IMR-90 (cell line): ENCODE measurements at regions not wholly inside any gene's neighbourhood (a gene's known extent, or its start where the extent isn't known, plus 50 kb on each side); places are given as distances from the start of the nearest gene placed in this dataset.

Source experiments
- ATAC-seq: fragments of 200-7000 bp; cut with Tn5 transposase; 2 replicates; pipeline ENCODE4 v1.9.1; 2020; ENCODE audit warnings: low read depth, mild to moderate bottlenecking, moderate library complexity
- BruUV-seq: library from RNA; stranded (reverse); fragments of 400-500 nt; replicated peaks from 2 replicates; lab custom pipeline; 2021; lab: Mats Ljungman, UMichigan
- CTCF ChIA-PET: fragments of 300-600 bp; formaldehyde crosslinking; extraction: SDS; loops from one replicate; lab custom pipeline; 2021; ENCODE audit warnings: antibody characterized with exemption; lab: Yijun Ruan, JAX
- POLR2A ChIA-PET: fragments of 300-600 bp; sonication (Branson Sonifier 250); formaldehyde crosslinking; loops from one replicate; lab custom pipeline; 2022; ENCODE audit warnings: antibody characterized with exemption; ENCODE audit not compliant: unreplicated experiment; lab: Charles Lee
- DNase-seq: peaks from one replicate; pipeline ENCODE4 v3.0.0; 2013
- H2AFZ ChIP-seq: replicated peaks from 2 replicates; pipeline ENCODE3; 2013; ENCODE audit warnings: low read length, mild to moderate bottlenecking; ENCODE audit not compliant: poor library complexity
- H2AK5ac ChIP-seq: 2 replicates; pipeline ENCODE4 v1.6.1; 2013; ENCODE audit warnings: low read depth, low read length, inconsistent platforms
- H2AK9ac ChIP-seq: replicated peaks from 2 replicates; pipeline ENCODE3; 2013; ENCODE audit warnings: mild to moderate bottlenecking, low read depth, low read length, moderate library complexity; ENCODE audit not compliant: poor library complexity
- H2BK120ac ChIP-seq: 2 replicates; pipeline ENCODE4 v1.6.1; 2013; ENCODE audit warnings: low read depth, low read length, inconsistent platforms
- H2BK15ac ChIP-seq: 3 replicates; pipeline ENCODE4 v1.6.1; 2013; ENCODE audit warnings: low read depth, low read length, inconsistent platforms
- H2BK20ac ChIP-seq: 2 replicates; pipeline ENCODE4 v1.6.1; 2013; ENCODE audit warnings: low read depth, mild to moderate bottlenecking, inconsistent platforms, low read length, moderate library complexity
- H2BK5ac ChIP-seq: 2 replicates; pipeline ENCODE4 v1.6.1; 2013; ENCODE audit warnings: mild to moderate bottlenecking, low read depth, low read length, inconsistent platforms; ENCODE audit not compliant: poor library complexity, severe bottlenecking
- H3K14ac ChIP-seq: replicated peaks from 2 replicates; pipeline ENCODE4 v1.6.1; 2013; ENCODE audit warnings: low read depth, low read length, inconsistent platforms
- H3K18ac ChIP-seq: 2 replicates; pipeline ENCODE4 v1.6.1; 2013; ENCODE audit warnings: low read depth, low read length, control low read depth
- H3K23ac ChIP-seq: 2 replicates; pipeline ENCODE4 v1.6.1; 2013; ENCODE audit warnings: low read depth, low read length, inconsistent platforms
- H3K27ac ChIP-seq: 2 replicates; pipeline ENCODE4 v1.5.1; 2013; ENCODE audit warnings: mild to moderate bottlenecking, control low read depth, low read length; ENCODE audit not compliant: insufficient read depth
- H3K27me3 ChIP-seq: 2 replicates; pipeline ENCODE4 v1.6.1; 2013; ENCODE audit warnings: low read length; ENCODE audit not compliant: control insufficient read depth, insufficient read depth
- H3K36me3 ChIP-seq: 2 replicates; pipeline ENCODE4 v1.6.1; 2013; ENCODE audit warnings: low read length, mixed read lengths; ENCODE audit not compliant: control insufficient read depth, insufficient read depth
- H3K4ac ChIP-seq: 2 replicates; pipeline ENCODE4 v1.6.1; 2013; ENCODE audit warnings: low read depth, low read length, inconsistent platforms
- H3K4me1 ChIP-seq: 2 replicates; pipeline ENCODE4 v1.6.1; 2013; ENCODE audit warnings: low read length, mixed read lengths; ENCODE audit not compliant: control insufficient read depth, insufficient read depth
- H3K4me2 ChIP-seq: 2 replicates; pipeline ENCODE4 v1.6.1; 2013; ENCODE audit warnings: low read depth, mild to moderate bottlenecking, control low read depth, low read length, moderate library complexity
- H3K4me3 ChIP-seq: 2 replicates; pipeline ENCODE4 v1.5.1; 2013; ENCODE audit warnings: low read depth, mild to moderate bottlenecking, control low read depth, low read length, moderate library complexity; ENCODE audit not compliant: insufficient read depth
- H3K56ac ChIP-seq: 2 replicates; pipeline ENCODE4 v1.6.1; 2013; ENCODE audit warnings: low read length, inconsistent platforms; ENCODE audit not compliant: insufficient read depth; ENCODE audit errors: extremely low read depth
- H3K79me1 ChIP-seq, 2 experiments: 2 replicates each; pipeline ENCODE4 v1.6.1; 2013; ENCODE audit warnings: low read length in 2 of 2, inconsistent platforms in 1 of 2, low read depth in 1 of 2
- H3K9ac ChIP-seq: 2 replicates; pipeline ENCODE4 v1.6.1; 2013; ENCODE audit warnings: low read depth, low read length, control low read depth
- H3K9me1 ChIP-seq: 2 replicates; pipeline ENCODE4 v1.6.1; 2013; ENCODE audit warnings: low read length, inconsistent platforms; ENCODE audit not compliant: insufficient read depth
- H3K9me3 ChIP-seq: 2 replicates; pipeline ENCODE4 v1.6.1; 2013; ENCODE audit warnings: low read length; ENCODE audit not compliant: control insufficient read depth, insufficient read depth
- H4K20me1 ChIP-seq: 2 replicates; pipeline ENCODE4 v1.6.1; 2013; ENCODE audit warnings: low read length, inconsistent platforms; ENCODE audit not compliant: insufficient read depth
- H4K5ac ChIP-seq: 2 replicates; pipeline ENCODE4 v1.6.1; 2013; ENCODE audit warnings: mild to moderate bottlenecking, low read depth, low read length, control low read depth
- H4K8ac ChIP-seq, 2 experiments: 2 replicates each; pipeline ENCODE4 v1.6.1; 2013; ENCODE audit warnings: low read depth in 2 of 2, low read length in 2 of 2, control low read depth in 1 of 2, inconsistent platforms in 1 of 2
- H4K91ac ChIP-seq: 2 replicates; pipeline ENCODE4 v1.6.1; 2013; ENCODE audit warnings: low read depth, low read length, inconsistent platforms; ENCODE audit not compliant: insufficient read depth
- CEBPB ChIP-seq: IDR thresholded peaks from 2 replicates; pipeline ENCODE4 v1.6.1; 2012; ENCODE audit warnings: low read depth, low read length, improper control_type of control experiment
- ELK1 ChIP-seq: fragments of 150-350 bp; IDR thresholded peaks from 2 replicates; pipeline ENCODE4 v1.6.1; 2016; ENCODE audit warnings: low read depth, mild to moderate bottlenecking, low read length, moderate library complexity, borderline replicate concordance
- FOS ChIP-seq: fragments of 150-350 bp; IDR thresholded peaks from 2 replicates; pipeline ENCODE4 v1.6.1; 2016; ENCODE audit warnings: low read depth, low read length
- MAZ ChIP-seq: IDR thresholded peaks from 2 replicates; pipeline ENCODE4 v1.6.1; 2012; ENCODE audit warnings: low read depth, mild to moderate bottlenecking, low read length, improper control_type of control experiment, moderate library complexity, borderline replicate concordance
- MXI1 ChIP-seq: IDR thresholded peaks from 2 replicates; pipeline ENCODE4 v1.6.1; 2012; ENCODE audit warnings: low read depth, mild to moderate bottlenecking, low read length, moderate library complexity, borderline replicate concordance
- NFE2L2 ChIP-seq: fragments of 150-350 bp; IDR thresholded peaks from 2 replicates; pipeline ENCODE4 v1.6.1; 2016; ENCODE audit warnings: low read depth, mild to moderate bottlenecking, low read length
- POLR2A ChIP-seq: IDR thresholded peaks from 2 replicates; pipeline ENCODE4 v1.6.1; 2012; ENCODE audit warnings: mild to moderate bottlenecking, low read depth, low read length
- RAD21 ChIP-seq: IDR thresholded peaks from 2 replicates; pipeline ENCODE4 v1.6.1; 2012; ENCODE audit warnings: low read length, improper control_type of control experiment
- RFX5 ChIP-seq: IDR thresholded peaks from 2 replicates; pipeline ENCODE4 v1.8.0; 2012; ENCODE audit warnings: low read depth, mild to moderate bottlenecking, low read length, moderate library complexity
- SMC3 ChIP-seq: fragments of 150-350 bp; IDR thresholded peaks from 2 replicates; pipeline ENCODE4 v1.6.1; 2016; ENCODE audit warnings: low read depth, mild to moderate bottlenecking, antibody characterized with exemption, low read length, moderate library complexity
- USF2 ChIP-seq: fragments of 150-350 bp; IDR thresholded peaks from 2 replicates; pipeline ENCODE4 v1.6.1; 2017; ENCODE audit warnings: mild to moderate bottlenecking, antibody characterized with exemption, low read length, low read depth
- WGBS, 2 experiments: methylation state at CpG; one replicate each; pipeline versions ENCODE4 v1.1.5 to v1.1.7; 2013; ENCODE audit warnings: missing lambda C conversion rate in 2 of 2; ENCODE audit not compliant: insufficient read length in 1 of 2; ENCODE audit errors: extremely low coverage in 2 of 2; 5-methylcytosine and 5-hydroxymethylcytosine counted together
- dilution Hi-C: fragments of 300-500 bp; cut with HindIII; formaldehyde crosslinking; loops from one replicate; pipeline ENCODE4 v1.14.3; 2018; ENCODE audit warnings: low sequenced_read_pairs; ENCODE audit not compliant: unreplicated experiment
- in situ Hi-C: fragments of 300-500 bp; cut with MboI; formaldehyde crosslinking; loops from 3 replicates; pipeline ENCODE4 v1.14.3; 2019; ENCODE audit warnings: low sequenced_read_pairs, inconsistent platforms, mixed read lengths
- intact Hi-C: fragments of 100-400 bp; cut with micrococcal nuclease; formaldehyde crosslinking; loops from 2 replicates; pipeline ENCODE4 v1.10.0; 2022

DNA sequence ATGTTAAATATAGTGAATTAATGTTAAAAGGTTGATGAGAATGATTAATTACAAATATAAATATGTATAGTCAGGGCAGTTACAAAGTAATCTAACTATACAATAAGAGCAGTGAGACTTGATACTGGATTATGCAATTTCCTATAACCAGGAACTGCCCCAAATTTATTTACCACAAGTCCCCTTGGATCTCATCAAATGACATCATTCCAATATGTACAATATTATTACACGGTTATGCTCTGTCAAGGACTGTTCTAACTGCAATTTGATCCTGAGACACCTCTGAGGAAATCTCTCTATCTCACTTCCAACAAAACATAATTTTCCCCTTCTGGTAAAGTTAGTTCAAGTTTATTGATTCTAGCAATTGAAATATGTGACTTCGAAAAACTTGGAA, 917.6 kb downstream of the NCAM2 start:
- no peaks in the 10 kb centered on the region for H3K4me1 ChIP-seq
- no peak overlapping the region for H3K18ac ChIP-seq
- H3K79me1 ChIP-seq: no peaks in the 10 kb centered on the region
- H2AK5ac ChIP-seq: no peak overlapping the region
- DNase-seq (no peak), ATAC-seq (no peak)
- H3K4me3 ChIP-seq: no peak overlapping the region
- no peak overlapping the region for H2BK20ac ChIP-seq
- ChIA-PET CTCF (no interaction called here), POLR2A (interaction anchor here (0.6 kb wide), 1 partner anchor 9 kb away, joined by 3 read pairs; no protein-coding TSS in a partner anchor)
- H2BK120ac ChIP-seq: no peak overlapping the region
- intact Hi-C loops (no loop called here), in situ Hi-C loops (loop anchor here (10.0 to 25.0 kb wide), 2 partner anchors 681 to 904 kb away; no protein-coding TSS in a partner anchor), dilution Hi-C loops (no loop called here)
- BruUV-seq: no TSS peak
- TF ChIP-seq SMC3 (no peak), MAZ (no peak), FOS (no peak), USF2 (no peak), CEBPB (no peak), RAD21 (no peak), POLR2A (no peak), NFE2L2 (no peak), RFX5 (no peak), ELK1 (no peak), MXI1 (no peak)
- no peak overlapping the region for H3K56ac ChIP-seq
- no peak overlapping the region for H3K4me2 ChIP-seq
- H4K8ac ChIP-seq: no peak overlapping the region
- peaks cover 2% of the 10 kb centered on the region; the same call in 1 of the 2 replicates for H3K9me3 ChIP-seq
- H2BK5ac ChIP-seq: no peak overlapping the region
- H2BK15ac ChIP-seq: no peak overlapping the region
- WGBS, 2 experiments: no CpG with 5 or more reads among the region's 2 CpGs
- H4K91ac ChIP-seq: no peak overlapping the region
- no peaks in the 10 kb centered on the region for H3K27me3 ChIP-seq
- no peak overlapping the region for H3K23ac ChIP-seq
- no peak overlapping the region for H3K4ac ChIP-seq
- no peak overlapping the region for H3K27ac ChIP-seq
- H2AFZ ChIP-seq: no peak overlapping the region
- no peak overlapping the region for H2AK9ac ChIP-seq
- no peaks in the 10 kb centered on the region for H4K20me1 ChIP-seq
- no peak overlapping the region for H3K9ac ChIP-seq
- H3K14ac ChIP-seq: no peak overlapping the region
- H4K5ac ChIP-seq: no peak overlapping the region
- no peaks in the 10 kb centered on the region for H3K36me3 ChIP-seq
- H3K9me1 ChIP-seq: no peaks in the 10 kb centered on the region
